Large intestine (tissue), 3 donors: ENCODE measurements at regions not wholly inside any gene's neighbourhood (a gene's known extent, or its start where the extent isn't known, plus 50 kb on each side); places are given as distances from the start of the nearest gene placed in this dataset.

Experiments
- DNase-seq, 2 donors: peaks; one replicate each; pipeline versions ENCODE4 v3.0.0 to v3.0.0-alpha.2; 2013
- H3K27ac ChIP-seq: one replicate; pipeline ENCODE4 v1.5.1; 2013; ENCODE audit warnings: low read length
- H3K27me3 ChIP-seq: 2 replicates; pipeline ENCODE4 v1.6.1; 2013; ENCODE audit warnings: low read length; ENCODE audit not compliant: control insufficient read depth, insufficient read depth
- H3K36me3 ChIP-seq: 2 replicates; pipeline ENCODE4 v1.6.1; 2013; ENCODE audit warnings: low read length; ENCODE audit not compliant: control insufficient read depth, insufficient read depth
- H3K4me1 ChIP-seq: one replicate; pipeline ENCODE4 v1.6.1; 2013; ENCODE audit warnings: low read length; ENCODE audit not compliant: control insufficient read depth, insufficient read depth
- H3K4me3 ChIP-seq: one replicate; pipeline ENCODE4 v1.5.1; 2013; ENCODE audit warnings: low read length
- H3K9me3 ChIP-seq: one replicate; pipeline ENCODE4 v1.6.1; 2013; ENCODE audit warnings: mild to moderate bottlenecking, low read depth, low read length, moderate library complexity; ENCODE audit not compliant: control insufficient read depth
- WGBS: methylation state at CpG from one replicate; pipeline ENCODE4 v1.1.5; 2013; ENCODE audit warnings: low lambda C conversion rate; ENCODE audit not compliant: insufficient coverage; 5-methylcytosine and 5-hydroxymethylcytosine counted together

- 89% methylated on average over 3 of the region's 15 CpGs for WGBS
- H3K4me1 ChIP-seq, result no peaks in the 10 kb centered on the region
- no peak overlapping the region for H3K4me3 ChIP-seq
- DNase-seq, result peak; percentile 18 to 38
- H3K36me3 ChIP-seq, result no peaks in the 10 kb centered on the region
- H3K27ac ChIP-seq, result no peak overlapping the region
- no peaks in the 10 kb centered on the region for H3K9me3 ChIP-seq
- H3K27me3 ChIP-seq, result no peaks in the 10 kb centered on the region
Observed at GRCh38 chr13:44191504-44192171, 182.0 kb upstream of the SERP2 start.

- H3K36me3 ChIP-seq, result no peaks in the 10 kb centered on the region
- 100% methylated on average over 1 of the region's 3 CpGs for WGBS
- no peak overlapping the region for H3K4me3 ChIP-seq
- H3K27ac ChIP-seq, result no peak overlapping the region
- no peaks in the 10 kb centered on the region for H3K9me3 ChIP-seq
- no peaks in the 10 kb centered on the region for H3K27me3 ChIP-seq
- peaks cover 10% of the 10 kb centered on the region for H3K4me1 ChIP-seq
- no peak for DNase-seq
Observed at GRCh38 chr13:44193731-44194130, 179.9 kb upstream of the SERP2 start.

- DNase-seq, result no peak
- no peak overlapping the region for H3K4me3 ChIP-seq
- no peaks in the 10 kb centered on the region for H3K36me3 ChIP-seq
- no peaks in the 10 kb centered on the region for H3K9me3 ChIP-seq
- no peaks in the 10 kb centered on the region for H3K27me3 ChIP-seq
- peaks cover 22% of the 10 kb centered on the region for H3K4me1 ChIP-seq
- 100% methylated on average over 1 of the region's 3 CpGs for whole genome bisulfite sequencing
- no peak overlapping the region for H3K27ac ChIP-seq
Observed at GRCh38 chr13:44195245-44195644, 178.4 kb upstream of the SERP2 start.

GRCh38 chr13:44196196-44196751, 177.3 kb upstream of the SERP2 start:
- no CpG with 5 or more reads among the region's 1 CpG for WGBS
- Histone ChIP-seq H3K4me3 (no peak overlapping the region), H3K36me3 (no peaks in the 10 kb centered on the region), H3K9me3 (no peaks in the 10 kb centered on the region), H3K27me3 (no peaks in the 10 kb centered on the region), H3K27ac (no peak overlapping the region), H3K4me1 (peaks cover 22% of the 10 kb centered on the region)
- DNase-seq, result no peak

- Histone ChIP-seq H3K27me3 (no peaks in the 10 kb centered on the region), H3K4me1 (peaks cover 22% of the 10 kb centered on the region), H3K36me3 (no peaks in the 10 kb centered on the region), H3K9me3 (no peaks in the 10 kb centered on the region), H3K27ac (no peak overlapping the region), H3K4me3 (no peak overlapping the region)
- no CpG with 5 or more reads among the region's 1 CpG for WGBS
- peak; percentile 12 to 53 for DNase-seq
Observed at GRCh38 chr13:44197791-44198770, 175.5 kb upstream of the SERP2 start.

GRCh38 chr13:44198826-44199225, 174.8 kb upstream of the SERP2 start:
- H3K27ac ChIP-seq, result no peak overlapping the region
- H3K36me3 ChIP-seq, result no peaks in the 10 kb centered on the region
- no CpG with 5 or more reads among the region's 3 CpGs for WGBS
- no peaks in the 10 kb centered on the region for H3K27me3 ChIP-seq
- H3K4me1 ChIP-seq, result peaks cover 22% of the 10 kb centered on the region
- no peak overlapping the region for H3K4me3 ChIP-seq
- DNase-seq, result no peak
- H3K9me3 ChIP-seq, result no peaks in the 10 kb centered on the region

GRCh38 chr13:44199627-44200207, 173.9 kb upstream of the SERP2 start:
- Histone ChIP-seq H3K27ac (no peak overlapping the region), H3K4me3 (no peak overlapping the region), H3K9me3 (no peaks in the 10 kb centered on the region), H3K27me3 (no peaks in the 10 kb centered on the region), H3K36me3 (no peaks in the 10 kb centered on the region), H3K4me1 (peaks cover 22% of the 10 kb centered on the region)
- DNase-seq, result peak; percentile 42 to 65
- WGBS, result no CpG with 5 or more reads among the region's 2 CpGs

- H3K27me3 ChIP-seq, result no peaks in the 10 kb centered on the region
- no peaks in the 10 kb centered on the region for H3K4me1 ChIP-seq
- H3K36me3 ChIP-seq, result no peaks in the 10 kb centered on the region
- H3K9me3 ChIP-seq, result no peaks in the 10 kb centered on the region
- H3K27ac ChIP-seq, result no peak overlapping the region
- DNase-seq, result no peak
- WGBS, result no CpG with 5 or more reads among the region's 3 CpGs
- no peak overlapping the region for H3K4me3 ChIP-seq
Observed at GRCh38 chr13:44206434-44206833, 167.2 kb upstream of the SERP2 start.

GRCh38 chr13:44207476-44207875, 166.1 kb upstream of the SERP2 start:
- no peak for DNase-seq
- Histone ChIP-seq H3K4me3 (no peak overlapping the region), H3K27ac (no peak overlapping the region), H3K36me3 (no peaks in the 10 kb centered on the region), H3K9me3 (no peaks in the 10 kb centered on the region), H3K27me3 (no peaks in the 10 kb centered on the region), H3K4me1 (no peaks in the 10 kb centered on the region)
- no CpG with 5 or more reads among the region's 2 CpGs for WGBS

- no peak for DNase-seq
- H3K4me1 ChIP-seq, result no peaks in the 10 kb centered on the region
- no peak overlapping the region for H3K4me3 ChIP-seq
- H3K27me3 ChIP-seq, result no peaks in the 10 kb centered on the region
- WGBS, result 83% methylated on average over 1 of the region's 2 CpGs
- H3K27ac ChIP-seq, result no peak overlapping the region
- H3K9me3 ChIP-seq, result no peaks in the 10 kb centered on the region
- no peaks in the 10 kb centered on the region for H3K36me3 ChIP-seq
Observed at GRCh38 chr13:44210525-44210924, 163.1 kb upstream of the SERP2 start.
